Muscle layer of colon (tissue), 2 donors: ENCODE measurements at regions not wholly inside any gene's neighbourhood (a gene's known extent, or its start where the extent isn't known, plus 50 kb on each side); places are given as distances from the start of the nearest gene placed in this dataset.

ENCODE experiments used
- H3K27ac ChIP-seq: one replicate; pipeline ENCODE4 v1.7.0; 2013; ENCODE audit warnings: low read depth, mild to moderate bottlenecking, low read length, moderate library complexity
- H3K27me3 ChIP-seq, 2 donors: one replicate each; pipeline ENCODE4 v1.7.0; 2013; ENCODE audit warnings: low read length in 2 of 2, mild to moderate bottlenecking in 2 of 2; ENCODE audit not compliant: insufficient read depth in 2 of 2, control insufficient read depth in 1 of 2
- H3K36me3 ChIP-seq: one replicate; pipeline ENCODE4 v1.7.0; 2013; ENCODE audit warnings: mild to moderate bottlenecking, low read length; ENCODE audit not compliant: insufficient read depth
- H3K4me1 ChIP-seq: one replicate; pipeline ENCODE4 v1.7.0; 2013; ENCODE audit warnings: mild to moderate bottlenecking, low read length; ENCODE audit not compliant: insufficient read depth
- H3K4me3 ChIP-seq, 2 donors: one replicate each; pipeline ENCODE4 v1.7.0; 2013; ENCODE audit warnings: low read length in 2 of 2, low read depth in 1 of 2, mild to moderate bottlenecking in 1 of 2, moderate library complexity in 1 of 2
- H3K9ac ChIP-seq: one replicate; pipeline ENCODE4 v1.7.0; 2013; ENCODE audit warnings: low read length
- H3K9me3 ChIP-seq: one replicate; pipeline ENCODE4 v1.7.0; 2013; ENCODE audit warnings: mild to moderate bottlenecking, low read length
- donor health status: abdominal sarcoma.
- donor health status: Adenocarcinoma of cecum.

DNA sequence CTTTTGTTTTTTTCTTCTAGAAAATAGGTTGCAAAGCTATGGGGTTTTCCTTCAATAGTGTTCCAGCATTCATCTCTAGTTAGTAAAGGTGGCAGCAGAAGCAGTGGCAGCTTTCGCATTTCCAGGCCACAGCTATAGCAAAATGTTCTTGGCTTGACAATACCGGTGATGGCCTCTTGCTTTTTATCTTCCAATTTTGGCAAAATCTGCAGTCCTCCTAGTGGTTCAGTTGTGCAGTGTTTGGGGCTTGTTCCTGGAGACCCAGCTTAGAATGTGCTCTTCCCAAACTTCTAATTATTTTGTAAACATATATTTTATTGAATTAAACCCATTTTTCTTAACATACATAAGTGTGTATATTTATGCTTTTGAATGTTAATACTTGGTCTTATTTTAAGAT is 370.6 kb upstream of the MAN1A1 start:
- Histone ChIP-seq H3K9ac (no peak overlapping the region), H3K9me3 (no peaks in the 10 kb centered on the region), H3K4me1 (no peaks in the 10 kb centered on the region), H3K36me3 (no peaks in the 10 kb centered on the region), H3K27me3 (no peaks in the 10 kb centered on the region), H3K4me3 (no peak overlapping the region), H3K27ac (no peak overlapping the region)

DNA sequence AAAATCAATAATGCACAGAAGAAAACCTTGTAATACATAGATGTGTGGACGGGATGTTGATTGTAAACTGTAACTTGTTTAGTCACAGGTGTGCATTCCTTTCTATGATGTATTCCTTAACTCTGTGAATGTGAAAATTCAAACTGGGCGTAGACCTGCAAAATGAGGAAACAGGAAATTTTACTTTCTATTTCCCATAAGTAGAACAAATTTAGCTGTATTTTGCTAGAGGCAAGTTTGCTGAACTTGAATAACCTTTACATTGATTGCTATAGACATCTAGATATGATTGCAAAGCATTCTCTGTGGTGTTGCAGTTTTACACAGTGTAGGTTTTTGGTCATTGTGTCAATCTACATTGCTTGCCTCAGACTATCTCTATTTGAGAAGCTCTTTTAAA is 368.4 kb upstream of the MAN1A1 start:
- Histone ChIP-seq H3K27me3 (no peaks in the 10 kb centered on the region), H3K4me1 (no peaks in the 10 kb centered on the region), H3K4me3 (no peak overlapping the region)

GRCh38 chr6:119716668-119717270 is 367.2 kb upstream of the MAN1A1 start:
- Histone ChIP-seq H3K36me3 (no peaks in the 10 kb centered on the region), H3K9me3 (no peaks in the 10 kb centered on the region), H3K27me3 (no peaks in the 10 kb centered on the region), H3K4me3 (no peak overlapping the region), H3K9ac (no peak overlapping the region), H3K27ac (no peak overlapping the region), H3K4me1 (no peaks in the 10 kb centered on the region)

More for the DNA sequence above, 368.4 kb upstream of the MAN1A1 start:
- no peak overlapping the region for H3K9ac ChIP-seq
- H3K36me3 ChIP-seq: no peaks in the 10 kb centered on the region
- no peak overlapping the region for H3K27ac ChIP-seq
- no peaks in the 10 kb centered on the region for H3K9me3 ChIP-seq

- H3K4me1 ChIP-seq: no peaks in the 10 kb centered on the region
- H3K27me3 ChIP-seq: no peaks in the 10 kb centered on the region
- H3K4me3 ChIP-seq: no peak overlapping the region
- no peak overlapping the region for H3K27ac ChIP-seq
- no peaks in the 10 kb centered on the region for H3K36me3 ChIP-seq
- no peak overlapping the region for H3K9ac ChIP-seq
- H3K9me3 ChIP-seq: no peaks in the 10 kb centered on the region
Measured at GRCh38 chr6:119713903-119714302, 364.3 kb upstream of the MAN1A1 start.

- H3K36me3 ChIP-seq: no peaks in the 10 kb centered on the region
- H3K27me3 ChIP-seq: no peaks in the 10 kb centered on the region
- no peak overlapping the region for H3K9ac ChIP-seq
- H3K4me3 ChIP-seq: no peak overlapping the region
- H3K9me3 ChIP-seq: no peaks in the 10 kb centered on the region
- H3K4me1 ChIP-seq: no peaks in the 10 kb centered on the region
- H3K27ac ChIP-seq: no peak overlapping the region
Measured at GRCh38 chr6:119686644-119687043, 337.1 kb upstream of the MAN1A1 start.

GRCh38 chr6:119686240-119686639 is 336.7 kb upstream of the MAN1A1 start:
- Histone ChIP-seq H3K36me3 (no peaks in the 10 kb centered on the region), H3K9ac (no peak overlapping the region), H3K4me1 (no peaks in the 10 kb centered on the region), H3K4me3 (no peak overlapping the region), H3K27ac (no peak overlapping the region), H3K27me3 (no peaks in the 10 kb centered on the region), H3K9me3 (no peaks in the 10 kb centered on the region)

DNA sequence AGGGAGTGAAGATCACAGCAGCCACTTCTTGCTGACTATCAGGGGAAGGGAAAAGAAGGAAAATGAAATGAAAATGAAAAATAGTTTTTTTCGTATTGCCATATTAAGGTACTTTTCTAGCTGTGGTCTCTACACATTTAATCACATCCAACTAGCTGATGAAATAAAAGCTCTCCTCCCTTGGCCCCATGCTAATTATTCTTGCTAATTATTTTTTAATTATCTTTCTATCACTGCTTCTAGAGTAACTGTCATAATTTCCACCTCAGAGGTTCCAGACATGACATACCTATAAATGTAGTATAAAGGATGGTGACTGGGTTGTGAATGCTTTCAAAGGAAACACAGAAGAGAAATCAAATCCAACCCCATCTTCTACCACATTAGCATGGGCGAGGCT is 334.1 kb upstream of the MAN1A1 start:
- no peak overlapping the region for H3K27ac ChIP-seq
- H3K36me3 ChIP-seq: no peaks in the 10 kb centered on the region
- no peaks in the 10 kb centered on the region for H3K27me3 ChIP-seq
- no peaks in the 10 kb centered on the region for H3K9me3 ChIP-seq
- H3K4me1 ChIP-seq: no peaks in the 10 kb centered on the region
- H3K4me3 ChIP-seq: no peak overlapping the region
- H3K9ac ChIP-seq: no peak overlapping the region

DNA sequence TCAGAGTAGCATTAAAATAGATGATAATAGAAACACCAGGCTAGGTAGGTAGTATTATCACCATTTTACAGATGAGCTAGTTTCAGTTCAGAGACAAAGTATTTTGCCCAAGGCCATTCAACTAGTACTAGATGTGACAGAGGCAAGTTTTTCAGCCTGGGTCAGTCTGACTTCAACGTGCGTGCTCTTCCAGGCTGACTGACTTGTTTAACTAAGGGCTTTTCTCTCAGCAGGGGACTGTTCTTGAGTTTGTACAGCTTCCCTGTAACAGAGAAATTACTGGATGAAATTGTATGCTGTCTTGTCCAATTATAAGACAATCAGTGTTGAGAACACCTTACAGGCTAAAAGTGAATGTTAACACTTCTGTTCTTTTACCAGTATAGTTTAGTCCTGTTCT is 333.5 kb upstream of the MAN1A1 start:
- H3K9me3 ChIP-seq: no peaks in the 10 kb centered on the region
- no peaks in the 10 kb centered on the region for H3K4me1 ChIP-seq
- H3K27ac ChIP-seq: no peak overlapping the region
- H3K27me3 ChIP-seq: no peaks in the 10 kb centered on the region
- H3K9ac ChIP-seq: no peak overlapping the region
- H3K36me3 ChIP-seq: no peaks in the 10 kb centered on the region
- no peak overlapping the region for H3K4me3 ChIP-seq

DNA sequence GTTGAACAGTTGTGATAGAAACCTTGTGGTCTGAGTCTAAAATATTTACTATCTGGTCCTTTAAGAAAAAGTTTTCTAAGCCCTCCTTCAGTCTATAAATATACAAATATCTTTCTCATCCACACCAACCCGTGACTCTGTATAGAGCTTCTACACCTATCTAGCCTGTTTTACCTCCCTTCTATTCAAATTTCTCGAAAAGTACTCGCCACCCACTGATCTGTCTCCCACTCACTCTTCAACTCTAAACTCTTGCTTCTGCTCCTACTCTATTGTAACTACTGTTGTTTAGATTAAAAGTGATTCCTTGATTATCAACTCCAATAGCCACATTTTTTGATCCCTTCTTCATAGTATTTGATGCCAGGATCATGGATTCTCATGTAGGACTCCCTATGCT is 329.4 kb upstream of the MAN1A1 start:
- no peak overlapping the region for H3K4me3 ChIP-seq
- H3K27me3 ChIP-seq: no peaks in the 10 kb centered on the region
- H3K4me1 ChIP-seq: no peaks in the 10 kb centered on the region

GRCh38 chr6:119677384-119677783 is 327.8 kb upstream of the MAN1A1 start:
- Histone ChIP-seq H3K27me3 (no peaks in the 10 kb centered on the region), H3K9ac (no peak overlapping the region), H3K9me3 (no peaks in the 10 kb centered on the region), H3K4me1 (no peaks in the 10 kb centered on the region), H3K27ac (no peak overlapping the region), H3K36me3 (no peaks in the 10 kb centered on the region), H3K4me3 (no peak overlapping the region)

More for the DNA sequence above, 329.4 kb upstream of the MAN1A1 start:
- no peaks in the 10 kb centered on the region for H3K9me3 ChIP-seq
- H3K36me3 ChIP-seq: no peaks in the 10 kb centered on the region
- no peak overlapping the region for H3K27ac ChIP-seq
- H3K9ac ChIP-seq: no peak overlapping the region

GRCh38 chr6:119676961-119677360 is 327.4 kb upstream of the MAN1A1 start:
- Histone ChIP-seq H3K4me1 (no peaks in the 10 kb centered on the region), H3K27me3 (no peaks in the 10 kb centered on the region), H3K36me3 (no peaks in the 10 kb centered on the region), H3K27ac (no peak overlapping the region), H3K9ac (no peak overlapping the region), H3K9me3 (no peaks in the 10 kb centered on the region), H3K4me3 (no peak overlapping the region)

DNA sequence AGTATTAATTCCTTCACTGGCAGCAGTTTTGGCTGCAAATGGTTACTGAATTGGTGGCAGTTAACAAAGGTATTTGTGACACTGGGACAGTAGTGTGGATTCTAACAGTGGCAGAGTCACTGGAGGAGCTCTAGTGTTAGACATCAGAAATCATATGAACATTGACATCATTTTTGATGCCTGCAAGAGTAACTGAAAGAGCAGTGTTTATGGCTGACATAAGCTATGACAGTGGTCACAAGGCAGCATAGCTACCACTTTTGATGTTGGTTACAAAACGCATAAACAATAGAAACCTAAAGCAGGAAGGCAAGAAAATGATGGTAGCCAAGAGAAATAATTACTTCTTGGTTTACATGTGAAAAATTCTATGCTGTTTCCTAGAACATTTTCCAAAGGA is 326.7 kb upstream of the MAN1A1 start:
- Histone ChIP-seq H3K9ac (no peak overlapping the region), H3K9me3 (no peaks in the 10 kb centered on the region), H3K27me3 (no peaks in the 10 kb centered on the region), H3K27ac (no peak overlapping the region), H3K36me3 (no peaks in the 10 kb centered on the region), H3K4me1 (no peaks in the 10 kb centered on the region), H3K4me3 (no peak overlapping the region)
